ENCODE measurements at regions not wholly inside any gene's neighbourhood (a gene's known extent, or its start where the extent isn't known, plus 50 kb on each side); places are given as distances from the start of the nearest gene placed in this dataset.

DNA sequence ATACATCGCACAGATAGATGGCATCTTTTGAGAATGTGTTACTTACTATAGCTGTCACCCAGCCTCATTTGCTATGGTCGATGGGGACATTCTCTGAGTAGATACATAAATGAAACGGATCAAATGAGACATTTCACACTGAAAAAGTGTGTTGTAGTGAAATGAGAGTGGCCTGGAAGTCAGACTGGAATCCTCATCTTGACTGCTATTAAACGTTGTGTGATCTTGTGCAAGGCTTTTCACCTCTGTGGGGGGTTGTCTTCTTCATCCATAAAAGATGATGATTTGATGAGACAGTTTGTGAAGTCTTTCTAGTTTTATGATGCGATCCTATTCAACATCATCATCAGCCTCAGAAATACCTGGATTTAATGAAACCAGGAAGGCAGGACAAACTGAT, 155.4 kb upstream of the MYO3A start:
- Histone ChIP-seq H3K36me3 (no peaks in the 10 kb centered on the region), H3K27me3 (ENCODE audit: insufficient read depth, low read depth, severe bottlenecking) (no peaks in the 10 kb centered on the region), H3K4me3 (ENCODE audit: low read depth, low read length) (no peak overlapping the region), H3K27ac (no peak overlapping the region), H3K9me3 (ENCODE audit: severe bottlenecking) (no peaks in the 10 kb centered on the region)
- DNase-seq, result no peak
- TF ChIP-seq, protein P1, sequence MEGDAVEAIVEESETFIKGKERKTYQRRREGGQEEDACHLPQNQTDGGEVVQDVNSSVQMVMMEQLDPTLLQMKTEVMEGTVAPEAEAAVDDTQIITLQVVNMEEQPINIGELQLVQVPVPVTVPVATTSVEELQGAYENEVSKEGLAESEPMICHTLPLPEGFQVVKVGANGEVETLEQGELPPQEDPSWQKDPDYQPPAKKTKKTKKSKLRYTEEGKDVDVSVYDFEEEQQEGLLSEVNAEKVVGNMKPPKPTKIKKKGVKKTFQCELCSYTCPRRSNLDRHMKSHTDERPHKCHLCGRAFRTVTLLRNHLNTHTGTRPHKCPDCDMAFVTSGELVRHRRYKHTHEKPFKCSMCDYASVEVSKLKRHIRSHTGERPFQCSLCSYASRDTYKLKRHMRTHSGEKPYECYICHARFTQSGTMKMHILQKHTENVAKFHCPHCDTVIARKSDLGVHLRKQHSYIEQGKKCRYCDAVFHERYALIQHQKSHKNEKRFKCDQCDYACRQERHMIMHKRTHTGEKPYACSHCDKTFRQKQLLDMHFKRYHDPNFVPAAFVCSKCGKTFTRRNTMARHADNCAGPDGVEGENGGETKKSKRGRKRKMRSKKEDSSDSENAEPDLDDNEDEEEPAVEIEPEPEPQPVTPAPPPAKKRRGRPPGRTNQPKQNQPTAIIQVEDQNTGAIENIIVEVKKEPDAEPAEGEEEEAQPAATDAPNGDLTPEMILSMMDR (IDR thresholded peaks at IDR 0.05; ENCODE audit: low read depth, low read length), result no peak

DNA sequence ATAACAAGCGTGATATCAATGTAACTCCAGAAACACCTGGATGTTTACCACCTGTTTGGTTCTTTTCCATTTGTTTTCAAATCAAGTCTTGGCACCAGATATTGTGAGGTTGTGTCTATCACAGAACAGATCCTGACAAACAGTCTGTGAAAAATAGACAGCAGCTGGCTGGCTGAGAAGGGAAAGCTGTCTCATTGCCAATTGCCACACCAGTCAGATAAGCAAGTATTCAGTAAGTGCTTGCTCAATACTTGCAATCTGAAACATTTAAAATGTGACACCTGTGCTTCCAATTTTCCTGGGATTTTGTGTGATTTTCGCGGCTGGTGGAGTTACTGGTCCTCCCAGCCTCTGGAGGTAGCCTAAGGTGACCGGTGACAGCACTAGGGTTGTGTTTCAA, 147.9 kb upstream of the MYO3A start:
- no peaks in the 10 kb centered on the region for H3K9me3 ChIP-seq (ENCODE audit: severe bottlenecking)
- no peak for DNase-seq
- no peak overlapping the region for H3K27ac ChIP-seq
- H3K4me3 ChIP-seq (ENCODE audit: low read depth, low read length), result no peak overlapping the region
- TF ChIP-seq, protein P1 (IDR thresholded peaks at IDR 0.05; ENCODE audit: low read depth, low read length), result no peak
- no peaks in the 10 kb centered on the region for H3K27me3 ChIP-seq (ENCODE audit: insufficient read depth, low read depth, severe bottlenecking)
- H3K36me3 ChIP-seq, result no peaks in the 10 kb centered on the region

DNA sequence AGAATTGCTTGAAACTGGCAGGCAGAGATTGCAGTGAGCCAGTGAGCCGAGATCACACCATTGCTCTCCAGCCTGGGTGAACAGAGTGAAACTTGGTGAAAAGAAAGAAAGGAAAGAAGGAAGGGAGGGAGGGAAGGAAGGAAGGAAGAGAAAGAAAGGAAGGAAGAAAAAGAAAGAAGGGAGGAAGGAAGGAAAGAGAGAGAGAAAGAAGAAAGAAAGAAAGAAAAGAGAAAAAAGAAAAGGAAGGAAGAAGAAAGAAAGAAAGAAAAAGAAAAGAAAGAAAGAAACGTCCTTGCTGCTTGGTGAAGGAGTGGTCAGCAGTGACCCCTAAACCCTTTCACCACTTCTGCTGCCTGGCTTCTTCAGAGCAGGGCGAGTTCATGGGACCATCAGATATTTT, 147.1 kb upstream of the MYO3A start:
- Histone ChIP-seq H3K27ac (no peak overlapping the region), H3K27me3 (ENCODE audit: insufficient read depth, low read depth, severe bottlenecking) (no peaks in the 10 kb centered on the region), H3K36me3 (no peaks in the 10 kb centered on the region), H3K4me3 (ENCODE audit: low read depth, low read length) (no peak overlapping the region), H3K9me3 (ENCODE audit: severe bottlenecking) (no peaks in the 10 kb centered on the region)
- no peak for DNase-seq
- TF ChIP-seq, protein P1 (IDR thresholded peaks at IDR 0.05; ENCODE audit: low read depth, low read length), result no peak

DNA sequence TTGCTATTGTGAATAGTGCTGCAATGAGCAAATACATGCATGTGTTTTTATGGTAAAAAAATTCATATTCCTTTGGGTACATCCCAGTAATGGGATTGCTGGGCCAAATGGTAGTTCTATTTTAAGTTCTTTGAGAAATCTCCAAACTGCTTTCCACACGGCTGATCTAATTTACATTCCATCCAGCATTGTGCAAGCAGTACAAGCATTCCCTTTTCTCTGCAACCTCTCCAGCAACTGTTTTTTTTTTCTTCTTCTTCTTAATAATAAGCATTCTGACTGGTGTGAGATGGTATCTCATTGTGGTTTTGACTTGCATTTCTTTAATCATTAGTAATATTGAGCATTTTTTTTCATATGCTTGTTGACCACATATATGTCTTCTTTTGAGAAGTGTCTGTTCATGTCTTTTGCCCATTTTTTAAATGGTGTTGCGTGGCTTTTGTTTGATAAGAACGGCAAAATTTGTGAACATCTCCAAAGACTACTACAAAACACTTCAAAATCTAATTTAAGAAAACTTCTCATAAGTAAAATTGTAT, 136.1 kb upstream of the MYO3A start:
- no peak overlapping the region for H3K27ac ChIP-seq
- H3K27me3 ChIP-seq (ENCODE audit: insufficient read depth, low read depth, severe bottlenecking), result no peaks in the 10 kb centered on the region
- H3K4me3 ChIP-seq (ENCODE audit: low read depth, low read length), result no peak overlapping the region
- DNase-seq, result no peak
- TF ChIP-seq, protein P1 (IDR thresholded peaks at IDR 0.05; ENCODE audit: low read depth, low read length), result no peak
- H3K36me3 ChIP-seq, result no peaks in the 10 kb centered on the region
- H3K9me3 ChIP-seq (ENCODE audit: severe bottlenecking), result no peaks in the 10 kb centered on the region

DNA sequence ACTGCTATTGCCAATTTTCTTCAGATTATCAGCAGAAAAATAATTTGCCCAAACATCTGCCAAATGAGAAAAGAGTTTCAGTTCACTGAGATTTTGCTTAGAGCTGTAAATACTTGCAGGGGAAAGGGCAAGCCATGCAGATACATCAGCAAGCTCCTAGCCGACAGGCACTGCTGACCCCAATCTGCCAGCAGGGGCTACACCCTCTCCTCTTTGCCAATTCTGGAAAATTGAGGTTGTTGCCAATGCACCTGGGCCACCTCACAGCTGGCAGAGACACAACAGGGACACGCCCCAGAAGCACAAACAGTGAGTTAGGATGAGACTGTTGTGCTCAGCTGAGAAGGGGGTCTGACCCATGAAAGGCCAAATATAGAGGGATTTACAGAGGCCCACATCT, 129.5 kb upstream of the MYO3A start:
- DNase-seq, result no peak
- Histone ChIP-seq H3K4me3 (ENCODE audit: low read depth, low read length) (no peak overlapping the region), H3K27ac (no peak overlapping the region), H3K27me3 (ENCODE audit: insufficient read depth, low read depth, severe bottlenecking) (no peaks in the 10 kb centered on the region), H3K9me3 (ENCODE audit: severe bottlenecking) (no peaks in the 10 kb centered on the region), H3K36me3 (no peaks in the 10 kb centered on the region)
- TF ChIP-seq, protein P1 (IDR thresholded peaks at IDR 0.05; ENCODE audit: low read depth, low read length), result no peak

DNA sequence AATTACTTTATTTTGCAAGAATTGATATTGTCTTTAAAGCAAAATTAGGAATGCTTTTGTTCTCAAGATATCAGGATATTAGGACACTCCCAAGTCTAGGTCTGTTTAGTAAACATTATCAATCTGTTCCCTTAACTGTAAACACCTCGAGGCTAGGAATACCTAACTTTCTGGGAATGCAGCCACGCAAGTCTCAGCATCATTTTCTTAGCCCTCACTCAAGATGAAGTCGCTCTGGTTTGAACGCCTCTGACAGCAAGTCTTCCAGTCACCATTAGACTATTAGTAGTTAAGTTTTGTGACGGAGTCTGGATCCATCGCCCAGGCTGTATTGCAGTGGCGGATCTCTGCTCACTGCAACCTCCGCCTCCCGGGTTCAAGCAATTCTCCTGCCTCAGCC, 128.0 kb upstream of the MYO3A start:
- H3K27ac ChIP-seq, result no peak overlapping the region
- H3K36me3 ChIP-seq, result no peaks in the 10 kb centered on the region
- no peaks in the 10 kb centered on the region for H3K9me3 ChIP-seq (ENCODE audit: severe bottlenecking)
- no peak overlapping the region for H3K4me3 ChIP-seq (ENCODE audit: low read depth, low read length)
- H3K27me3 ChIP-seq (ENCODE audit: insufficient read depth, low read depth, severe bottlenecking), result no peaks in the 10 kb centered on the region
- TF ChIP-seq, protein P1 (IDR thresholded peaks at IDR 0.05; ENCODE audit: low read depth, low read length), result no peak
- DNase-seq, result no peak

Data from WERI-Rb-1 (cell line).